Erythroblast (primary cell): ENCODE measurements at regions not wholly inside any gene's neighbourhood (a gene's known extent, or its start where the extent isn't known, plus 50 kb on each side); places are given as distances from the start of the nearest gene placed in this dataset.

ENCODE experiments used
- GATA1 ChIP-seq: IDR thresholded peaks from 2 replicates; pipeline ENCODE4 v1.6.1; 2011; ENCODE audit warnings: low read depth, mild to moderate bottlenecking, control low read depth, low read length, moderate library complexity
- POLR2A ChIP-seq: IDR thresholded peaks from 2 replicates; pipeline ENCODE4 v1.6.1; 2011; ENCODE audit warnings: mild to moderate bottlenecking, low read length

DNA sequence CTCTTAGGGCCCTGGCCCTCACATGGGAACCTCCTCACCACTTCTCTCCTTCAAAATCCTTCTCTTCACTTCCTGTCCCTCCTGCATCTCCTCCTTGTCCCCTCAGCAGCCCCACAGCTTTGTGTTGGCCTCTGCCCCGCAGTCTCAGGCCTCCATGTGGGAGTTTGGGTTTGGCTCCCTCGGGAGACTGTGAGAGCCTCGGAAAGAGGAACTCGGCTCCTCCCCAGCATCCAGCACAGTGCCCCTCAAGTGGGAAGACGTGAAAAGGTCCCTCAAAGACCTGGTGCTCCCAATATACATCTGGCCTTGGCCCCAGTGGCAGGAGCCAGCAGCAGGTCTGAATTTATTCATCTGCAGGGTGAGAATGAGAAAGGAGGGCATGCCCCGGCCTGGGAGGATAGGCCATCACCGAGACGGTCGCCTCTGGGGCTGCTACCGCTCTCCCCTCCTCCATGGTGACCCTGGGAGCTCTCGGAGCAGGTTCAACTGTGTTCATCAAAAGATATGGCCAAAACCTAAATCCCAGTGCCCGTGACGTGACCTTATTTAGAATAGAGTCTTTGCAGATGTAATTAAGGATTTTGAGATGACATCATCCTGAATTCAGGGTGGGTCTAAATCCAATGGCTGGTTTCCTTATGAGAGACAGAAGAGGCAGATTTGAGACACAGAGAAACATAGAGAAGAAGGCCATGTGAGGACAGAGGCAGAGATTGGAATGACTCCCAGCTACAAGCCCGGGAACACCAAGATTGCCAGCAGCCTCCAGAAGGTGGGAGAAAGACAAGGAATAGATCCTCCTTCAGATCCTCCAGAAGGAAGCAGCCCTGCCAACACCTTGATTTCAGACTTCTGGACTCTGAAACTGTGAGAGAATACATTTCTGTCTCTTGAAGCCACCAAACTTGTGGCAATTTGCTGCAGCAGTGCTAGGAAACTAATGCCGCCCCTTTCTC is 135.1 kb downstream of the MRM1 start:
- TF ChIP-seq POLR2A (no peak), GATA1 (no peak)
